IMR-90 (cell line): ENCODE measurements at regions not wholly inside any gene's neighbourhood (a gene's known extent, or its start where the extent isn't known, plus 50 kb on each side); places are given as distances from the start of the nearest gene placed in this dataset.
A peak's percentile ranks its signal among the peaks of the same experiment; 100 is the strongest.

ENCODE experiments used
- ATAC-seq: fragments of 200-7000 bp; cut with Tn5 transposase; 2 replicates; pipeline ENCODE4 v1.9.1; 2020; ENCODE audit warnings: low read depth, mild to moderate bottlenecking, moderate library complexity
- BruUV-seq: library from RNA; stranded (reverse); fragments of 400-500 nt; replicated peaks from 2 replicates; lab custom pipeline; 2021; lab: Mats Ljungman, UMichigan
- CTCF ChIA-PET: fragments of 300-600 bp; formaldehyde crosslinking; extraction: SDS; loops from one replicate; lab custom pipeline; 2021; ENCODE audit warnings: antibody characterized with exemption; lab: Yijun Ruan, JAX
- POLR2A ChIA-PET: fragments of 300-600 bp; sonication (Branson Sonifier 250); formaldehyde crosslinking; loops from one replicate; lab custom pipeline; 2022; ENCODE audit warnings: antibody characterized with exemption; ENCODE audit not compliant: unreplicated experiment; lab: Charles Lee
- DNase-seq: peaks from one replicate; pipeline ENCODE4 v3.0.0; 2013
- H2AFZ ChIP-seq: replicated peaks from 2 replicates; pipeline ENCODE3; 2013; ENCODE audit warnings: low read length, mild to moderate bottlenecking; ENCODE audit not compliant: poor library complexity
- H2AK5ac ChIP-seq: 2 replicates; pipeline ENCODE4 v1.6.1; 2013; ENCODE audit warnings: low read depth, low read length, inconsistent platforms
- H2AK9ac ChIP-seq: replicated peaks from 2 replicates; pipeline ENCODE3; 2013; ENCODE audit warnings: mild to moderate bottlenecking, low read depth, low read length, moderate library complexity; ENCODE audit not compliant: poor library complexity
- H2BK120ac ChIP-seq: 2 replicates; pipeline ENCODE4 v1.6.1; 2013; ENCODE audit warnings: low read depth, low read length, inconsistent platforms
- H2BK15ac ChIP-seq: 3 replicates; pipeline ENCODE4 v1.6.1; 2013; ENCODE audit warnings: low read depth, low read length, inconsistent platforms
- H2BK20ac ChIP-seq: 2 replicates; pipeline ENCODE4 v1.6.1; 2013; ENCODE audit warnings: low read depth, mild to moderate bottlenecking, inconsistent platforms, low read length, moderate library complexity
- H2BK5ac ChIP-seq: 2 replicates; pipeline ENCODE4 v1.6.1; 2013; ENCODE audit warnings: mild to moderate bottlenecking, low read depth, low read length, inconsistent platforms; ENCODE audit not compliant: poor library complexity, severe bottlenecking
- H3K14ac ChIP-seq: replicated peaks from 2 replicates; pipeline ENCODE4 v1.6.1; 2013; ENCODE audit warnings: low read depth, low read length, inconsistent platforms
- H3K18ac ChIP-seq: 2 replicates; pipeline ENCODE4 v1.6.1; 2013; ENCODE audit warnings: low read depth, low read length, control low read depth
- H3K23ac ChIP-seq: 2 replicates; pipeline ENCODE4 v1.6.1; 2013; ENCODE audit warnings: low read depth, low read length, inconsistent platforms
- H3K27ac ChIP-seq: 2 replicates; pipeline ENCODE4 v1.5.1; 2013; ENCODE audit warnings: mild to moderate bottlenecking, control low read depth, low read length; ENCODE audit not compliant: insufficient read depth
- H3K27me3 ChIP-seq: 2 replicates; pipeline ENCODE4 v1.6.1; 2013; ENCODE audit warnings: low read length; ENCODE audit not compliant: control insufficient read depth, insufficient read depth
- H3K36me3 ChIP-seq: 2 replicates; pipeline ENCODE4 v1.6.1; 2013; ENCODE audit warnings: low read length, mixed read lengths; ENCODE audit not compliant: control insufficient read depth, insufficient read depth
- H3K4ac ChIP-seq: 2 replicates; pipeline ENCODE4 v1.6.1; 2013; ENCODE audit warnings: low read depth, low read length, inconsistent platforms
- H3K4me1 ChIP-seq: 2 replicates; pipeline ENCODE4 v1.6.1; 2013; ENCODE audit warnings: low read length, mixed read lengths; ENCODE audit not compliant: control insufficient read depth, insufficient read depth
- H3K4me2 ChIP-seq: 2 replicates; pipeline ENCODE4 v1.6.1; 2013; ENCODE audit warnings: low read depth, mild to moderate bottlenecking, control low read depth, low read length, moderate library complexity
- H3K4me3 ChIP-seq: 2 replicates; pipeline ENCODE4 v1.5.1; 2013; ENCODE audit warnings: low read depth, mild to moderate bottlenecking, control low read depth, low read length, moderate library complexity; ENCODE audit not compliant: insufficient read depth
- H3K56ac ChIP-seq: 2 replicates; pipeline ENCODE4 v1.6.1; 2013; ENCODE audit warnings: low read length, inconsistent platforms; ENCODE audit not compliant: insufficient read depth; ENCODE audit errors: extremely low read depth
- H3K79me1 ChIP-seq, 2 experiments: 2 replicates each; pipeline ENCODE4 v1.6.1; 2013; ENCODE audit warnings: low read length in 2 of 2, inconsistent platforms in 1 of 2, low read depth in 1 of 2
- H3K9ac ChIP-seq: 2 replicates; pipeline ENCODE4 v1.6.1; 2013; ENCODE audit warnings: low read depth, low read length, control low read depth
- H3K9me1 ChIP-seq: 2 replicates; pipeline ENCODE4 v1.6.1; 2013; ENCODE audit warnings: low read length, inconsistent platforms; ENCODE audit not compliant: insufficient read depth
- H3K9me3 ChIP-seq: 2 replicates; pipeline ENCODE4 v1.6.1; 2013; ENCODE audit warnings: low read length; ENCODE audit not compliant: control insufficient read depth, insufficient read depth
- H4K20me1 ChIP-seq: 2 replicates; pipeline ENCODE4 v1.6.1; 2013; ENCODE audit warnings: low read length, inconsistent platforms; ENCODE audit not compliant: insufficient read depth
- H4K5ac ChIP-seq: 2 replicates; pipeline ENCODE4 v1.6.1; 2013; ENCODE audit warnings: mild to moderate bottlenecking, low read depth, low read length, control low read depth
- H4K8ac ChIP-seq, 2 experiments: 2 replicates each; pipeline ENCODE4 v1.6.1; 2013; ENCODE audit warnings: low read depth in 2 of 2, low read length in 2 of 2, control low read depth in 1 of 2, inconsistent platforms in 1 of 2
- H4K91ac ChIP-seq: 2 replicates; pipeline ENCODE4 v1.6.1; 2013; ENCODE audit warnings: low read depth, low read length, inconsistent platforms; ENCODE audit not compliant: insufficient read depth
- BHLHE40 ChIP-seq: fragments of 150-350 bp; IDR thresholded peaks from 2 replicates; pipeline ENCODE4 v1.6.1; 2016; ENCODE audit warnings: mild to moderate bottlenecking, low read depth, low read length
- CHD1 ChIP-seq: IDR thresholded peaks from 2 replicates; pipeline ENCODE4 v1.6.1; 2012; ENCODE audit warnings: low read depth, low read length, improper control_type of control experiment
- POLR2A ChIP-seq: IDR thresholded peaks from 2 replicates; pipeline ENCODE4 v1.6.1; 2012; ENCODE audit warnings: mild to moderate bottlenecking, low read depth, low read length
- RAD21 ChIP-seq: IDR thresholded peaks from 2 replicates; pipeline ENCODE4 v1.6.1; 2012; ENCODE audit warnings: low read length, improper control_type of control experiment
- RCOR1 ChIP-seq: IDR thresholded peaks from 2 replicates; pipeline ENCODE4 v1.6.1; 2012; ENCODE audit warnings: mild to moderate bottlenecking, low read length, improper control_type of control experiment; ENCODE audit not compliant: insufficient replicate concordance
- WGBS, 2 experiments: methylation state at CpG; one replicate each; pipeline versions ENCODE4 v1.1.5 to v1.1.7; 2013; ENCODE audit warnings: missing lambda C conversion rate in 2 of 2; ENCODE audit not compliant: insufficient read length in 1 of 2; ENCODE audit errors: extremely low coverage in 2 of 2; 5-methylcytosine and 5-hydroxymethylcytosine counted together
- dilution Hi-C: fragments of 300-500 bp; cut with HindIII; formaldehyde crosslinking; loops from one replicate; pipeline ENCODE4 v1.14.3; 2018; ENCODE audit warnings: low sequenced_read_pairs; ENCODE audit not compliant: unreplicated experiment
- in situ Hi-C: fragments of 300-500 bp; cut with MboI; formaldehyde crosslinking; loops from 3 replicates; pipeline ENCODE4 v1.14.3; 2019; ENCODE audit warnings: low sequenced_read_pairs, inconsistent platforms, mixed read lengths
- intact Hi-C: fragments of 100-400 bp; cut with micrococcal nuclease; formaldehyde crosslinking; loops from 2 replicates; pipeline ENCODE4 v1.10.0; 2022
- TF ChIP-seq, protein P1 (sequence below): fragments of 150-350 bp; IDR thresholded peaks from 2 replicates; pipeline ENCODE4 v1.6.1; 2017; ENCODE audit warnings: mild to moderate bottlenecking, antibody characterized with exemption, low read length, low read depth
- TF ChIP-seq, protein P2 (sequence below): fragments of 150-350 bp; IDR thresholded peaks from 2 replicates; pipeline ENCODE4 v1.6.1; 2016; ENCODE audit warnings: low read depth, mild to moderate bottlenecking, low read length, moderate library complexity, borderline replicate concordance

DNA sequence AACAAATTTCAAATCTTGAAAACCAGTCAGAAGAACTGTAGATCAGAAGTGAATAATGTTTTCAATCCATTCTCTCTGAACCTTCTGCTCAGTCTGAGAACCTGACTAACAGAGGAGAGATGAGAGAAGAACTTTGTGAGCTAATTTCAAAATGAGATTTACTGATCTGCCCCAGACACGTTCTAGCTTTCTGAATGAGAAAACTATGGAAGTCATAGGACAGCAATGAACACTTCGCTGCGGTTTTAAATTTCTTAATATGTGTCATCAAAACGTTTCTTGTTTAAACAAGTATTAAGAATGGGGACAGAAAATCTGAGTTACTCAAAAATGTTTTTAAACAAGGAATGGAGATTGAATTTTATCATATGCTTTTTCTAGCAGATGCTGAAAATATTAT is 66.6 kb upstream of the FAR2 start:
- no peak overlapping the region for H2BK15ac ChIP-seq
- H3K4me2 ChIP-seq: peak overlapping the region; percentile 36; the same call in 1 of the 2 replicates
- H2BK120ac ChIP-seq: no peak overlapping the region
- no CpG with 5 or more reads among the region's 4 CpGs for WGBS, 2 experiments
- no peaks in the 10 kb centered on the region for H3K9me3 ChIP-seq
- H3K79me1 ChIP-seq: no peaks in the 10 kb centered on the region
- no peak overlapping the region for H3K18ac ChIP-seq
- in situ Hi-C loops (loop anchor here (25.0 kb wide), 1 partner anchor 1755 kb away; no protein-coding TSS in a partner anchor), intact Hi-C loops (no loop called here), dilution Hi-C loops (no loop called here)
- peak overlapping the region; percentile 72 for H2BK5ac ChIP-seq
- H3K23ac ChIP-seq: no peak overlapping the region
- ChIA-PET CTCF (interaction anchor here (1.4 kb wide), 1 partner anchor 235 kb away, joined by 4 read pairs; no protein-coding TSS in a partner anchor), POLR2A (no interaction called here)
- H4K20me1 ChIP-seq: no peaks in the 10 kb centered on the region
- H2AK5ac ChIP-seq: no peak overlapping the region
- H3K9ac ChIP-seq: no peak overlapping the region
- TF ChIP-seq RAD21 (no peak), CHD1 (no peak), POLR2A (no peak), RCOR1 (no peak), BHLHE40 (no peak)
- TF ChIP-seq, protein P1, sequence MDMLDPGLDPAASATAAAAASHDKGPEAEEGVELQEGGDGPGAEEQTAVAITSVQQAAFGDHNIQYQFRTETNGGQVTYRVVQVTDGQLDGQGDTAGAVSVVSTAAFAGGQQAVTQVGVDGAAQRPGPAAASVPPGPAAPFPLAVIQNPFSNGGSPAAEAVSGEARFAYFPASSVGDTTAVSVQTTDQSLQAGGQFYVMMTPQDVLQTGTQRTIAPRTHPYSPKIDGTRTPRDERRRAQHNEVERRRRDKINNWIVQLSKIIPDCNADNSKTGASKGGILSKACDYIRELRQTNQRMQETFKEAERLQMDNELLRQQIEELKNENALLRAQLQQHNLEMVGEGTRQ: no peak
- TF ChIP-seq, protein P2, sequence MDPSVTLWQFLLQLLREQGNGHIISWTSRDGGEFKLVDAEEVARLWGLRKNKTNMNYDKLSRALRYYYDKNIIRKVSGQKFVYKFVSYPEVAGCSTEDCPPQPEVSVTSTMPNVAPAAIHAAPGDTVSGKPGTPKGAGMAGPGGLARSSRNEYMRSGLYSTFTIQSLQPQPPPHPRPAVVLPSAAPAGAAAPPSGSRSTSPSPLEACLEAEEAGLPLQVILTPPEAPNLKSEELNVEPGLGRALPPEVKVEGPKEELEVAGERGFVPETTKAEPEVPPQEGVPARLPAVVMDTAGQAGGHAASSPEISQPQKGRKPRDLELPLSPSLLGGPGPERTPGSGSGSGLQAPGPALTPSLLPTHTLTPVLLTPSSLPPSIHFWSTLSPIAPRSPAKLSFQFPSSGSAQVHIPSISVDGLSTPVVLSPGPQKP: no peak
- no peaks in the 10 kb centered on the region for H3K9me1 ChIP-seq
- H2AK9ac ChIP-seq: no peak overlapping the region
- H4K8ac ChIP-seq: no peak overlapping the region
- H4K5ac ChIP-seq: no peak overlapping the region
- no peak overlapping the region for H3K4ac ChIP-seq
- no peaks in the 10 kb centered on the region for H3K36me3 ChIP-seq
- DNase-seq: peak; percentile 10
- ATAC-seq: no peak
- H4K91ac ChIP-seq: no peak overlapping the region
- H3K4me3 ChIP-seq: no peak overlapping the region
- no peak overlapping the region for H2BK20ac ChIP-seq
- no peak overlapping the region for H3K14ac ChIP-seq
- no TSS peak for BruUV-seq
- H3K27ac ChIP-seq: no peak overlapping the region
- H2AFZ ChIP-seq: no peak overlapping the region
- no peak overlapping the region for H3K56ac ChIP-seq
- 0 out of 2 replicates have a peak, but pooled peaks cover 5% of the 10 kb centered on the region for H3K4me1 ChIP-seq
- H3K27me3 ChIP-seq: peaks cover 3% of the 10 kb centered on the region
